ENCODE measurements at regions not wholly inside any gene's neighbourhood (a gene's known extent, or its start where the extent isn't known, plus 50 kb on each side); places are given as distances from the start of the nearest gene placed in this dataset.
A peak's percentile ranks its signal among the peaks of the same experiment; 100 is the strongest.

DNA sequence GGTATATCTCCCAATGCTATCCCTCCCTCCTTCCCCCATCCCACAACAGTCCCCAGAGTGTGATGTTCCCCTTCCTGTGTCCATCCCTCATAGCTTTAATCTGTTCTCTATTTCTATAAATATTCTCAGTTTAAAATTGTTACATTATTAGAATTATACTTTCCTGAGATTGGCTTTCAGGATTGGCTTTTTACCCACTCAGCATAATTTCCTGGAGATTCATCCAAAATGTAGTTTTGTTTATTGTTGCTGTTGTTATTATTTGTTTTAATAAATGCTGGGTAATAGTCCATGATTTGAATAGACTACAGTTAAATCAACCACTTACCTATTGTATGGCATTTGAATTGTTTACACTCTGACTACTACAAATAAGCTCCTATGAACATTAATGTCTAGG lies 936.4 kb downstream of the FAT4 start:
- H3K27me3 ChIP-seq = no peaks in the 10 kb centered on the region

GRCh38 chr4:126262665-126263064 lies 947.9 kb downstream of the FAT4 start:
- 60 to 78% methylated on average over 2 of the region's 2 CpGs for WGBS, 2 donors
- no peak for TF ChIP-seq POLR2A (IDR thresholded peaks at IDR 0.05)
- TF ChIP-seq EP300 (IDR thresholded peaks at IDR 0.05) = no peak
- no peak for TF ChIP-seq POLR2AphosphoS5 (IDR thresholded peaks at IDR 0.05)
- TF ChIP-seq CTCF (IDR thresholded peaks at IDR 0.05) = no peak

More for the DNA sequence above, 936.4 kb downstream of the FAT4 start:
- ATAC-seq (ENCODE audit: low FRiP score in 2 of 2) (no peak), DNase-seq (no peak)
- Histone ChIP-seq H3K36me3 (no peaks in the 10 kb centered on the region), H3K9me3 (no peaks in the 10 kb centered on the region), H3K4me1 (no peaks in the 10 kb centered on the region), H3K4me3 (no peak overlapping the region), H3K27ac (no peak overlapping the region)
- TF ChIP-seq POLR2AphosphoS5 (IDR thresholded peaks at IDR 0.05) (no peak), CTCF (IDR thresholded peaks at IDR 0.05) (no peak), POLR2A (IDR thresholded peaks at IDR 0.05) (no peak), EP300 (IDR thresholded peaks at IDR 0.05) (no peak)

DNA sequence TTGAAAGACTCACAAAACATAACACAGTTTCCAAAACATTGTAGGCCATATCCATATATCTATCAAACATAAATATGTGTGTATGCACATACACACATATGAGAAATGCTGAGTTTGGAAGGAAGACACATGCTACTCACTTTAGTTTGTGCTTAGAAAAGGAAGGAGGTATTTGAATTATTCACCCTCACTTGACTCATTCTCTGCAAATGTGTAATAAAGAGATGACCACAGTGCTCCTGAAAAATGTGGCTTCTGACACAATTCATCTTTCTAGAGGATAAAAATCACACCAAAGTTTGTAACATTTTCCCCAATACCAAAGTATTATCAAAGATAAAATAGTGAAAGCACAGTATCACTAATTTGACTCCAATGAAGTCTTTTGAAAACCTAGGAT lies 950.1 kb downstream of the FAT4 start:
- no peaks in the 10 kb centered on the region for H3K4me1 ChIP-seq
- DNase-seq (no peak), ATAC-seq (ENCODE audit: low FRiP score in 2 of 2) (no peak)
- no peak overlapping the region for H3K4me3 ChIP-seq
- no peaks in the 10 kb centered on the region for H3K36me3 ChIP-seq
- H3K27ac ChIP-seq = no peak overlapping the region
- no peak for TF ChIP-seq CTCF (IDR thresholded peaks at IDR 0.05)
- TF ChIP-seq POLR2A (IDR thresholded peaks at IDR 0.05) = no peak
- TF ChIP-seq EP300 (IDR thresholded peaks at IDR 0.05) = no peak
- no peak for TF ChIP-seq POLR2AphosphoS5 (IDR thresholded peaks at IDR 0.05)
- no peaks in the 10 kb centered on the region for H3K27me3 ChIP-seq
- no peaks in the 10 kb centered on the region for H3K9me3 ChIP-seq

More at GRCh38 chr4:126262665-126263064, 947.9 kb downstream of the FAT4 start:
- no peaks in the 10 kb centered on the region for H3K4me1 ChIP-seq
- H3K36me3 ChIP-seq = no peaks in the 10 kb centered on the region
- H3K27me3 ChIP-seq = no peaks in the 10 kb centered on the region
- H3K4me3 ChIP-seq = no peak overlapping the region
- no peak for ATAC-seq (ENCODE audit: low FRiP score in 2 of 2)
- no peaks in the 10 kb centered on the region for H3K9me3 ChIP-seq
- no peak overlapping the region for H3K27ac ChIP-seq
- DNase-seq = no peak

DNA sequence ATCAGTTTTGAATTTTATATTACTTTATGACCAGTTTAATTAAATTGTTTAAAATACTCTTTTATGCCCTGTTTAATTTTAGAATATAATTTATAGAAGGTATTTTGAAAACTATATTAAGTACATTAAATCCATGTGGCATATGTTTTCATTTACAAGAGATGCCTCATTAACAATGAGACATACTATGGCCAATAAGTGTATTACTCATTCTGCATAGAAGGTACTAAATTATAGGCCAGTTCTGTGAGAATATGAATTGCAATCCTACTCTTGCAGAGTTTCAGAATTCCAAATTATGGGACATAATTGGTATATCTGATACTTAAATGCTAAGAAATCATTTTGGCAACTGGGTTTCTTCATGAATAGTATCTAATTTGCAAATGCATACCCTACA lies 951.1 kb downstream of the FAT4 start:
- Histone ChIP-seq H3K4me3 (no peak overlapping the region), H3K36me3 (no peaks in the 10 kb centered on the region), H3K4me1 (no peaks in the 10 kb centered on the region), H3K27me3 (no peaks in the 10 kb centered on the region), H3K9me3 (no peaks in the 10 kb centered on the region), H3K27ac (no peak overlapping the region)
- DNase-seq (no peak), ATAC-seq (ENCODE audit: low FRiP score in 2 of 2) (no peak)
- TF ChIP-seq CTCF (IDR thresholded peaks at IDR 0.05) = no peak
- TF ChIP-seq POLR2AphosphoS5 (IDR thresholded peaks at IDR 0.05) = no peak

GRCh38 chr4:126267689-126268088 lies 952.9 kb downstream of the FAT4 start:
- H3K27ac ChIP-seq = no peak overlapping the region
- no peaks in the 10 kb centered on the region for H3K27me3 ChIP-seq
- no peak overlapping the region for H3K4me3 ChIP-seq
- H3K36me3 ChIP-seq = no peaks in the 10 kb centered on the region
- TF ChIP-seq EP300 (IDR thresholded peaks at IDR 0.05) (no peak), POLR2AphosphoS5 (IDR thresholded peaks at IDR 0.05) (no peak), POLR2A (IDR thresholded peaks at IDR 0.05) (no peak), CTCF (IDR thresholded peaks at IDR 0.05) (no peak)
- ATAC-seq (ENCODE audit: low FRiP score in 2 of 2) (peak in 1 of 2 donors; percentile 40), DNase-seq (no peak)
- no peaks in the 10 kb centered on the region for H3K9me3 ChIP-seq
- WGBS, 2 donors = 20 to 48% methylated on average over 1 of the region's 1 CpG
- no peaks in the 10 kb centered on the region for H3K4me1 ChIP-seq
